K562 (cell line): ENCODE measurements at regions not wholly inside any gene's neighbourhood (a gene's known extent, or its start where the extent isn't known, plus 50 kb on each side); places are given as distances from the start of the nearest gene placed in this dataset.

Source experiments
- ATAC-seq: fragments of 200-7000 bp; cut with Tn5 transposase; 3 replicates; pipeline ENCODE4 v1.9.1; 2020; ENCODE audit warnings: moderate library complexity
- BruUV-seq: library from RNA; stranded (reverse); fragments of 400-500 nt; replicated peaks from 2 replicates; lab custom pipeline; 2021; lab: Mats Ljungman, UMichigan
- CTCF ChIA-PET: fragments of 300-600 bp; formaldehyde crosslinking; extraction: SDS; loops from one replicate; lab custom pipeline; 2021; ENCODE audit warnings: low intra/inter-chr PET ratio; lab: Yijun Ruan, JAX
- POLR2A ChIA-PET: fragments of 300-600, 350-650 bp; sonication (Branson Sonifier 250); formaldehyde crosslinking; extraction: SDS; loops from one replicate; lab custom pipeline; 2021; ENCODE audit warnings: antibody characterized with exemption, inconsistent platforms; lab: Yijun Ruan, JAX
- DNase-seq, 4 experiments: peaks; one replicate each; pipeline versions ENCODE4 v3.0.0 to v3.0.0-alpha.2; 2011 to 2018; ENCODE audit warnings: low spot score in 3 of 4, mixed read lengths in 3 of 4; ENCODE audit errors: extremely low read depth in 1 of 4
- FAIRE-seq: peaks from 2 replicates; lab custom pipeline; 2011; peaks lifted over from hg19 to GRCh38; lab: Jason Lieb, UNC
- H2AFZ ChIP-seq: 2 replicates; pipeline ENCODE4 v1.6.0; 2011; ENCODE audit warnings: low read depth, low read length, control low read depth, inconsistent platforms
- H3K27ac ChIP-seq: fragments of 200-600 bp; 3 replicates; pipeline ENCODE4 v1.8.0; 2011; ENCODE audit warnings: low read depth, mild to moderate bottlenecking, control low read depth, inconsistent platforms, low read length, moderate library complexity, mixed read lengths; ENCODE audit errors: extremely low read depth
- H3K27me3 ChIP-seq, 2 experiments: fragments of 300-600 bp in 1 of 2; 2 replicates in 1 of 2; 3 replicates in 1 of 2; pipeline versions ENCODE4 v1.6.0 to v1.8.0; 2011; ENCODE audit warnings: inconsistent platforms in 2 of 2, low read length in 2 of 2, mild to moderate bottlenecking in 1 of 2, mixed read lengths in 1 of 2, moderate library complexity in 1 of 2; ENCODE audit not compliant: control insufficient read depth in 2 of 2, insufficient read depth in 2 of 2
- H3K36me3 ChIP-seq: fragments of 300-600 bp; 3 replicates; pipeline ENCODE4 v1.8.0; 2011; ENCODE audit warnings: mild to moderate bottlenecking, low read length, inconsistent platforms; ENCODE audit not compliant: control insufficient read depth, insufficient read depth
- H3K4me1 ChIP-seq, 2 experiments: fragments of 200-600 bp in 1 of 2; replicated peaks in 1 of 2; 2 replicates in 1 of 2; 3 replicates in 1 of 2; pipeline versions ENCODE4 v1.5.1 to v1.8.0; 2011; ENCODE audit warnings: inconsistent platforms in 2 of 2, low read length in 2 of 2, mild to moderate bottlenecking in 1 of 2, mixed read lengths in 1 of 2, moderate library complexity in 1 of 2; ENCODE audit not compliant: control insufficient read depth in 2 of 2, insufficient read depth in 2 of 2
- H3K4me2 ChIP-seq: 2 replicates; pipeline ENCODE4 v1.6.1; 2011; ENCODE audit warnings: low read length, control low read depth, inconsistent platforms, mixed read lengths; ENCODE audit not compliant: insufficient read depth
- H3K4me3 ChIP-seq: fragments of 200-600 bp; sonication (generic), shearing (Covaris generic); 2 replicates; pipeline ENCODE4 v1.5.1; 2016; ENCODE audit warnings: control low read depth, inconsistent platforms
- H3K79me2 ChIP-seq: fragments of 200-600 bp; 3 replicates; pipeline ENCODE4 v1.8.0; 2011; ENCODE audit warnings: low read length, inconsistent platforms; ENCODE audit not compliant: control insufficient read depth, insufficient read depth
- H3K9ac ChIP-seq, 2 experiments: 2 replicates each; pipeline versions ENCODE4 v1.6.0 to v1.6.1; 2011; ENCODE audit warnings: low read depth in 2 of 2, low read length in 2 of 2, control low read depth in 1 of 2, inconsistent platforms in 1 of 2, mild to moderate bottlenecking in 1 of 2, mixed read lengths in 1 of 2; ENCODE audit not compliant: insufficient read depth in 1 of 2
- H3K9me1 ChIP-seq: one replicate; pipeline ENCODE4 v1.6.0; 2011; ENCODE audit warnings: inconsistent platforms, mild to moderate bottlenecking, low read length, moderate library complexity; ENCODE audit not compliant: control insufficient read depth, insufficient read depth
- H3K9me3 ChIP-seq: replicated peaks from 2 replicates; pipeline ENCODE4 v1.5.1; 2011; ENCODE audit warnings: low read depth, low read length, inconsistent platforms; ENCODE audit not compliant: control insufficient read depth, insufficient read depth
- H4K20me1 ChIP-seq: replicated peaks from 2 replicates; pipeline ENCODE4 v1.6.1; 2011; ENCODE audit warnings: low read length, inconsistent platforms, mixed read lengths; ENCODE audit not compliant: control insufficient read depth, insufficient read depth
- PURB ChIP-seq: sonication (generic); formaldehyde crosslinking; IDR thresholded peaks from 2 replicates; pipeline ENCODE4 v1.9.0; 2021; ENCODE audit warnings: low read depth, mild to moderate bottlenecking, missing genetic modification reagents
- RBM14 ChIP-seq: fragments of 200-400 bp; formaldehyde crosslinking; IDR thresholded peaks from 2 replicates; pipeline ENCODE4 v1.6.1; 2018; ENCODE audit warnings: low read depth, mild to moderate bottlenecking, low read length, moderate library complexity, borderline replicate concordance; ENCODE audit not compliant: insufficient read depth
- RBM25 ChIP-seq: fragments of 200-400 bp; formaldehyde crosslinking; IDR thresholded peaks from 2 replicates; pipeline ENCODE4 v1.6.1; 2018; ENCODE audit warnings: low read length, low read depth, moderate library complexity; ENCODE audit not compliant: severe bottlenecking
- SETDB1 ChIP-seq: IDR thresholded peaks from one replicate; pipeline ENCODE4 v1.6.1; 2012; ENCODE audit warnings: low read length, control low read depth, inconsistent platforms
- SREBF2 ChIP-seq: sonication (generic); formaldehyde crosslinking; IDR thresholded peaks from 2 replicates; pipeline ENCODE4 v1.4.0; 2020; ENCODE audit warnings: mild to moderate bottlenecking, missing genetic modification reagents
- SUPT5H ChIP-seq: fragments of 450-650 bp; IDR thresholded peaks from 2 replicates; pipeline ENCODE4 v1.6.1; 2016
- ZBTB17 ChIP-seq: fragments of 450-650 bp; formaldehyde crosslinking; IDR thresholded peaks from 2 replicates; pipeline ENCODE4 v1.4.0; 2020; ENCODE audit warnings: mild to moderate bottlenecking
- ZBTB7A ChIP-seq: IDR thresholded peaks from 2 replicates; pipeline ENCODE4 v1.6.1; 2011; ENCODE audit warnings: low read depth, mild to moderate bottlenecking, low read length, moderate library complexity, borderline replicate concordance; ENCODE audit not compliant: control insufficient read depth
- ZEB2 ChIP-seq: fragments of 450-650 bp; IDR thresholded peaks from 2 replicates; pipeline ENCODE4 v1.6.1; 2016
- ZKSCAN3 ChIP-seq: fragments of 250-450 bp; sonication (Bioruptor Pico); IDR thresholded peaks from 2 replicates; pipeline ENCODE4 v1.4.0; 2020
- WGBS: fragments of 100-300 bp; shearing (Covaris generic); methylation state at CpG from one replicate; pipeline ENCODE4 v1.1.6; 2016; ENCODE audit warnings: low coverage, mixed read lengths; ENCODE audit not compliant: insufficient coverage; ENCODE audit errors: missing lambda C conversion rate; 5-methylcytosine and 5-hydroxymethylcytosine counted together
- in situ Hi-C: fragments of 300-500 bp; cut with MboI; formaldehyde crosslinking; loops from 4 replicates; pipeline ENCODE4 v1.15.0; 2018; ENCODE audit warnings: inconsistent platforms, mixed read lengths
- intact Hi-C: fragments of 100-400 bp; cut with micrococcal nuclease; formaldehyde crosslinking; loops from 2 replicates; pipeline ENCODE4 v1.14.2; 2022
- TF ChIP-seq, protein P1 (sequence below): sonication (generic); IDR thresholded peaks from 2 replicates; pipeline ENCODE4 v1.6.1; 2016
- TF ChIP-seq, protein P2 (sequence below): sonication (generic); formaldehyde crosslinking; IDR thresholded peaks from 2 replicates; pipeline ENCODE4 v1.8.0; 2022; ENCODE audit warnings: mild to moderate bottlenecking, low read depth, missing genetic modification reagents
- TF ChIP-seq, protein P3 (sequence below), 2 experiments: fragments of 450-650 bp; conservative IDR thresholded peaks; 2 replicates each; pipeline ENCODE4 v1.6.1; 2017; ENCODE audit warnings: mild to moderate bottlenecking in 2 of 2, moderate library complexity in 2 of 2
- TF ChIP-seq, protein P4 (sequence below): sonication (generic); formaldehyde crosslinking; IDR thresholded peaks from 2 replicates; pipeline ENCODE4 v1.8.1; 2023; ENCODE audit warnings: mild to moderate bottlenecking, missing genetic modification reagents
- TF ChIP-seq, protein P5 (sequence below), 2 experiments: IDR thresholded peaks in 1 of 2; conservative IDR thresholded peaks in 1 of 2; 2 replicates each; pipeline ENCODE4 v1.6.1; 2016; ENCODE audit warnings: low read depth in 2 of 2, mild to moderate bottlenecking in 1 of 2, missing compliant biosample characterization in 1 of 2, missing genetic modification characterization in 1 of 2, moderate library complexity in 1 of 2

DNA sequence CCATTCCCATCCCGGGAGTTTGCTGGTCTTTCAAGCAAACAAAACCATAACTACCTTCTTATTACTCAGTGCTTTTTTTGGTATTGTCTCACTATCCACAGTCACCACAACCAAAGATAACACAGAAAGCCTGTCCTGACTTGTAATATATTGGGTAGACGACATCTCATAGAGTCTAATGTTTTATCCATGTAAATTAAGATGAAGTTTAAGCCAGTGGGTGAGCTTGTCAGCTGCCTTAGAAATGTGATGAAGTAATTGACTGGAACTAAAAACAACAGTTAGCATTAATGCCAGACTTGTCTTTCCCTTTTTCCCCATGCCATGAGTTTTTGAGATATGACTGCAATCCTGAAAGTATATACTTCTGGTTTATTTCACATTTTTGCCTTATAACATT is 282.7 kb upstream of the PRDM1 start:
- FAIRE-seq (no peak), DNase-seq (no peak), ATAC-seq (no peak)
- no peak overlapping the region for H3K4me3 ChIP-seq
- 15% methylated on average over 2 of the region's 2 CpGs for WGBS
- CTCF ChIA-PET = no interaction called here
- no peaks in the 10 kb centered on the region for H4K20me1 ChIP-seq
- H3K9me3 ChIP-seq = no peaks in the 10 kb centered on the region
- H3K9me1 ChIP-seq = no peaks in the 10 kb centered on the region
- in situ Hi-C loops = no loop called here
- no TSS peak for BruUV-seq
- H3K79me2 ChIP-seq = no peaks in the 10 kb centered on the region
- H3K4me1 ChIP-seq = peaks cover 0 to 30% of the 10 kb centered on the region in 2 experiments; a peak in 3 of 5 replicates
- H2AFZ ChIP-seq = peak overlapping the region; percentile 20
- POLR2A ChIA-PET = interaction anchor here (0.9 to 1.0 kb wide), 2 partner anchors 9 to 12 kb away, joined by 3 read pairs; no protein-coding TSS in a partner anchor
- no peak overlapping the region for H3K4me2 ChIP-seq
- intact Hi-C loops = no loop called here
- no peak overlapping the region for H3K9ac ChIP-seq
- no peaks in the 10 kb centered on the region for H3K36me3 ChIP-seq
- no peaks in the 10 kb centered on the region for H3K27me3 ChIP-seq
- no peak overlapping the region for H3K27ac ChIP-seq
- no peak for TF ChIP-seq ZBTB17 (CRISPR knock-in tag)
- TF ChIP-seq, protein P1, sequence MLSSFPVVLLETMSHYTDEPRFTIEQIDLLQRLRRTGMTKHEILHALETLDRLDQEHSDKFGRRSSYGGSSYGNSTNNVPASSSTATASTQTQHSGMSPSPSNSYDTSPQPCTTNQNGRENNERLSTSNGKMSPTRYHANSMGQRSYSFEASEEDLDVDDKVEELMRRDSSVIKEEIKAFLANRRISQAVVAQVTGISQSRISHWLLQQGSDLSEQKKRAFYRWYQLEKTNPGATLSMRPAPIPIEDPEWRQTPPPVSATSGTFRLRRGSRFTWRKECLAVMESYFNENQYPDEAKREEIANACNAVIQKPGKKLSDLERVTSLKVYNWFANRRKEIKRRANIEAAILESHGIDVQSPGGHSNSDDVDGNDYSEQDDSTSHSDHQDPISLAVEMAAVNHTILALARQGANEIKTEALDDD = peak; percentile 76
- TF ChIP-seq, protein P2, sequence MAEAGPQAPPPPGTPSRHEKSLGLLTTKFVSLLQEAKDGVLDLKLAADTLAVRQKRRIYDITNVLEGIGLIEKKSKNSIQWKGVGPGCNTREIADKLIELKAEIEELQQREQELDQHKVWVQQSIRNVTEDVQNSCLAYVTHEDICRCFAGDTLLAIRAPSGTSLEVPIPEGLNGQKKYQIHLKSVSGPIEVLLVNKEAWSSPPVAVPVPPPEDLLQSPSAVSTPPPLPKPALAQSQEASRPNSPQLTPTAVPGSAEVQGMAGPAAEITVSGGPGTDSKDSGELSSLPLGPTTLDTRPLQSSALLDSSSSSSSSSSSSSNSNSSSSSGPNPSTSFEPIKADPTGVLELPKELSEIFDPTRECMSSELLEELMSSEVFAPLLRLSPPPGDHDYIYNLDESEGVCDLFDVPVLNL (CRISPR knock-in tag) = no peak
- TF ChIP-seq, protein P3, sequence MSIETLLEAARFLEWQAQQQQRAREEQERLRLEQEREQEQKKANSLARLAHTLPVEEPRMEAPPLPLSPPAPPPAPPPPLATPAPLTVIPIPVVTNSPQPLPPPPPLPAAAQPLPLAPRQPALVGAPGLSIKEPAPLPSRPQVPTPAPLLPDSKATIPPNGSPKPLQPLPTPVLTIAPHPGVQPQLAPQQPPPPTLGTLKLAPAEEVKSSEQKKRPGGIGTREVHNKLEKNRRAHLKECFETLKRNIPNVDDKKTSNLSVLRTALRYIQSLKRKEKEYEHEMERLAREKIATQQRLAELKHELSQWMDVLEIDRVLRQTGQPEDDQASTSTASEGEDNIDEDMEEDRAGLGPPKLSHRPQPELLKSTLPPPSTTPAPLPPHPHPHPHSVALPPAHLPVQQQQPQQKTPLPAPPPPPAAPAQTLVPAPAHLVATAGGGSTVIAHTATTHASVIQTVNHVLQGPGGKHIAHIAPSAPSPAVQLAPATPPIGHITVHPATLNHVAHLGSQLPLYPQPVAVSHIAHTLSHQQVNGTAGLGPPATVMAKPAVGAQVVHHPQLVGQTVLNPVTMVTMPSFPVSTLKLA (conservative IDR thresholded peaks at IDR 0.05) = no peak
- no peak for TF ChIP-seq ZEB2
- TF ChIP-seq ZBTB7A = no peak
- no peak for TF ChIP-seq SREBF2 (CRISPR knock-in tag)
- TF ChIP-seq PURB (CRISPR knock-in tag) = no peak
- no peak for TF ChIP-seq RBM25
- TF ChIP-seq RBM14 = no peak
- TF ChIP-seq, protein P4, sequence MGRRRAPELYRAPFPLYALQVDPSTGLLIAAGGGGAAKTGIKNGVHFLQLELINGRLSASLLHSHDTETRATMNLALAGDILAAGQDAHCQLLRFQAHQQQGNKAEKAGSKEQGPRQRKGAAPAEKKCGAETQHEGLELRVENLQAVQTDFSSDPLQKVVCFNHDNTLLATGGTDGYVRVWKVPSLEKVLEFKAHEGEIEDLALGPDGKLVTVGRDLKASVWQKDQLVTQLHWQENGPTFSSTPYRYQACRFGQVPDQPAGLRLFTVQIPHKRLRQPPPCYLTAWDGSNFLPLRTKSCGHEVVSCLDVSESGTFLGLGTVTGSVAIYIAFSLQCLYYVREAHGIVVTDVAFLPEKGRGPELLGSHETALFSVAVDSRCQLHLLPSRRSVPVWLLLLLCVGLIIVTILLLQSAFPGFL = no peak
- TF ChIP-seq SETDB1 = no peak
- no peak for TF ChIP-seq SUPT5H
- TF ChIP-seq, protein P5, sequence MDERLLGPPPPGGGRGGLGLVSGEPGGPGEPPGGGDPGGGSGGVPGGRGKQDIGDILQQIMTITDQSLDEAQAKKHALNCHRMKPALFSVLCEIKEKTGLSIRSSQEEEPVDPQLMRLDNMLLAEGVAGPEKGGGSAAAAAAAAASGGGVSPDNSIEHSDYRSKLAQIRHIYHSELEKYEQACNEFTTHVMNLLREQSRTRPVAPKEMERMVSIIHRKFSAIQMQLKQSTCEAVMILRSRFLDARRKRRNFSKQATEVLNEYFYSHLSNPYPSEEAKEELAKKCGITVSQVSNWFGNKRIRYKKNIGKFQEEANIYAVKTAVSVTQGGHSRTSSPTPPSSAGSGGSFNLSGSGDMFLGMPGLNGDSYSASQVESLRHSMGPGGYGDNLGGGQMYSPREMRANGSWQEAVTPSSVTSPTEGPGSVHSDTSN (CRISPR knock-in tag; IDR thresholded peaks at IDR 0.05; ENCODE audit: low read depth) = no peak
- TF ChIP-seq, protein P5 (tag; conservative IDR thresholded peaks at IDR 0.05; ENCODE audit: low read depth) = 0 out of 2 replicates have a peak, but pooled peaks have one; percentile 13
- TF ChIP-seq ZKSCAN3 = no peak
